Erythroblast (primary cell): ENCODE measurements at regions not wholly inside any gene's neighbourhood (a gene's known extent, or its start where the extent isn't known, plus 50 kb on each side); places are given as distances from the start of the nearest gene placed in this dataset.

Experiments
- DNase-seq, 2 experiments: peaks; one replicate each; lab custom pipeline; 2025; lab: John Stamatoyannopoulos, UW
- GATA1 ChIP-seq: IDR thresholded peaks from 2 replicates; pipeline ENCODE4 v1.6.1; 2011; ENCODE audit warnings: low read depth, mild to moderate bottlenecking, control low read depth, low read length, moderate library complexity
- POLR2A ChIP-seq: IDR thresholded peaks from 2 replicates; pipeline ENCODE4 v1.6.1; 2011; ENCODE audit warnings: mild to moderate bottlenecking, low read length

- TF ChIP-seq GATA1 (no peak), POLR2A (no peak)
- no peak for DNase-seq
These were observed 977.9 kb downstream of the BRINP3 start for GRCh38 chr1:189499736-189500135.

GRCh38 chr1:189500778-189501177 lies 976.9 kb downstream of the BRINP3 start:
- TF ChIP-seq GATA1 (no peak), POLR2A (no peak)

GRCh38 chr1:189510827-189511226 lies 966.8 kb downstream of the BRINP3 start:
- no peak for TF ChIP-seq GATA1
- TF ChIP-seq POLR2A, result no peak
- DNase-seq, result no peak

More at GRCh38 chr1:189500778-189501177, 976.9 kb downstream of the BRINP3 start:
- no peak for DNase-seq

- no peak for TF ChIP-seq GATA1
- TF ChIP-seq POLR2A, result no peak
- DNase-seq, result no peak
These were observed 964.6 kb downstream of the BRINP3 start for GRCh38 chr1:189513091-189513490.

GRCh38 chr1:189522441-189522840 lies 955.2 kb downstream of the BRINP3 start:
- DNase-seq, result no peak
- TF ChIP-seq GATA1, result no peak
- no peak for TF ChIP-seq POLR2A

GRCh38 chr1:189524501-189524900 lies 953.2 kb downstream of the BRINP3 start:
- DNase-seq, result no peak
- TF ChIP-seq GATA1, result no peak
- no peak for TF ChIP-seq POLR2A

- no peak for DNase-seq
- TF ChIP-seq POLR2A (no peak), GATA1 (no peak)
These were observed 947.5 kb downstream of the BRINP3 start for GRCh38 chr1:189530162-189530561.

GRCh38 chr1:189538271-189538670 lies 939.4 kb downstream of the BRINP3 start:
- TF ChIP-seq GATA1 (no peak), POLR2A (no peak)
- DNase-seq, result no peak

GRCh38 chr1:189550498-189550897 lies 927.2 kb downstream of the BRINP3 start:
- no peak for DNase-seq
- TF ChIP-seq POLR2A (no peak), GATA1 (no peak)

- DNase-seq, result no peak
- TF ChIP-seq POLR2A, result no peak
- no peak for TF ChIP-seq GATA1
These were observed 913.9 kb downstream of the BRINP3 start for GRCh38 chr1:189563784-189564183.

- no peak for DNase-seq
These were observed 909.8 kb downstream of the BRINP3 start for GRCh38 chr1:189567890-189568289.

GRCh38 chr1:189596197-189596596 lies 881.5 kb downstream of the BRINP3 start:
- TF ChIP-seq POLR2A (no peak), GATA1 (no peak)

More at GRCh38 chr1:189567890-189568289, 909.8 kb downstream of the BRINP3 start:
- no peak for TF ChIP-seq GATA1
- no peak for TF ChIP-seq POLR2A

GRCh38 chr1:189597083-189597482 lies 880.6 kb downstream of the BRINP3 start:
- no peak for TF ChIP-seq GATA1
- TF ChIP-seq POLR2A, result no peak
- DNase-seq, result no peak

More at GRCh38 chr1:189596197-189596596, 881.5 kb downstream of the BRINP3 start:
- no peak for DNase-seq

- DNase-seq, result no peak
- TF ChIP-seq POLR2A, result no peak
- no peak for TF ChIP-seq GATA1
These were observed 872.4 kb downstream of the BRINP3 start for GRCh38 chr1:189605226-189605625.

- TF ChIP-seq GATA1 (no peak), POLR2A (no peak)
- DNase-seq, result no peak
These were observed 871.6 kb downstream of the BRINP3 start for GRCh38 chr1:189606047-189606446.
